Activated T-cell treated with anti-CD3 and anti-CD28 coated beads for 48 hours (primary cell): ENCODE measurements at regions not wholly inside any gene's neighbourhood (a gene's known extent, or its start where the extent isn't known, plus 50 kb on each side); places are given as distances from the start of the nearest gene placed in this dataset.

ENCODE experiments used
- DNase-seq: peaks from one replicate; pipeline ENCODE4 v3.0.0-alpha.2; 2020; ENCODE audit warnings: low read depth

- no peak for DNase-seq
These were observed 265.2 kb upstream of the PPP2R2D start for GRCh38 chr10:131635564-131636015.

- DNase-seq, result no peak
These were observed 264.7 kb upstream of the PPP2R2D start for GRCh38 chr10:131636116-131636515.

- no peak for DNase-seq
These were observed 263.7 kb upstream of the PPP2R2D start for GRCh38 chr10:131636841-131637724.

- DNase-seq, result no peak
These were observed 262.5 kb upstream of the PPP2R2D start for GRCh38 chr10:131638049-131638879.

GRCh38 chr10:131638880-131639278 is 261.9 kb upstream of the PPP2R2D start:
- no peak for DNase-seq

- DNase-seq, result no peak
These were observed 260.7 kb upstream of the PPP2R2D start for GRCh38 chr10:131640045-131640644.

- DNase-seq, result peak; percentile 8
These were observed 259.6 kb upstream of the PPP2R2D start for GRCh38 chr10:131641231-131641630.

- DNase-seq, result no peak
These were observed 258.9 kb upstream of the PPP2R2D start for GRCh38 chr10:131641898-131642297.

GRCh38 chr10:131642966-131643365 is 257.8 kb upstream of the PPP2R2D start:
- no peak for DNase-seq

GRCh38 chr10:131644289-131644688 is 256.5 kb upstream of the PPP2R2D start:
- DNase-seq, result no peak

GRCh38 chr10:131644864-131645658 is 255.7 kb upstream of the PPP2R2D start:
- no peak for DNase-seq

GRCh38 chr10:131645756-131646155 is 255.1 kb upstream of the PPP2R2D start:
- DNase-seq, result no peak

- DNase-seq, result no peak
These were observed 254.0 kb upstream of the PPP2R2D start for GRCh38 chr10:131646551-131647525.

GRCh38 chr10:131647789-131648188 is 253.0 kb upstream of the PPP2R2D start:
- no peak for DNase-seq

- DNase-seq, result no peak
These were observed 252.3 kb upstream of the PPP2R2D start for GRCh38 chr10:131648386-131649020.

- no peak for DNase-seq
These were observed 251.2 kb upstream of the PPP2R2D start for GRCh38 chr10:131649617-131650016.

GRCh38 chr10:131650169-131650705 is 250.6 kb upstream of the PPP2R2D start:
- DNase-seq, result no peak

GRCh38 chr10:131650771-131651673 is 249.8 kb upstream of the PPP2R2D start:
- no peak for DNase-seq
